Activated T-helper 17 cell treated with anti-CD3 and anti-CD28 coated beads, Interleukin-2, amount 50 U/mL, for 72 hours (primary cell): ENCODE measurements at regions not wholly inside any gene's neighbourhood (a gene's known extent, or its start where the extent isn't known, plus 50 kb on each side); places are given as distances from the start of the nearest gene placed in this dataset.
"Not testable (repeated sequence)": the region's sequence is repeated elsewhere in the genome, so short reads cannot be mapped to it uniquely, and the experiment has no call there.

Source experiments
- ATAC-seq: fragments of 150-1000 bp; cut with Tn5 transposase; replicated peaks from 2 replicates; pipeline ENCODE4 v1.10.0; 2021; ENCODE audit warnings: mild to moderate bottlenecking, moderate library complexity
- H3K27ac Mint-ChIP-seq: one replicate; pipeline ENCODE4 v1.8.0; 2022; ENCODE audit warnings: mixed read lengths
- H3K27me3 Mint-ChIP-seq: one replicate; pipeline ENCODE4 v1.8.0; 2022; ENCODE audit warnings: mixed read lengths
- H3K36me3 Mint-ChIP-seq: one replicate; pipeline ENCODE4 v1.8.0; 2022; ENCODE audit warnings: low read depth, mild to moderate bottlenecking, mixed read lengths
- H3K4me1 Mint-ChIP-seq: one replicate; pipeline ENCODE4 v1.8.0; 2022; ENCODE audit warnings: mixed read lengths
- H3K4me3 Mint-ChIP-seq: one replicate; pipeline ENCODE4 v1.8.0; 2022; ENCODE audit warnings: mild to moderate bottlenecking, mixed read lengths
- H3K9me3 Mint-ChIP-seq: one replicate; pipeline ENCODE4 v1.8.0; 2022; ENCODE audit warnings: mixed read lengths

GRCh38 chr1:187682112-187682511, 853.4 kb downstream of the PLA2G4A start:
- no peak for ATAC-seq
- H3K27me3 Mint-ChIP-seq, result no peaks in the 10 kb centered on the region
- no peak overlapping the region for H3K27ac Mint-ChIP-seq
- no peaks in the 10 kb centered on the region for H3K36me3 Mint-ChIP-seq
- no peaks in the 10 kb centered on the region for H3K4me1 Mint-ChIP-seq
- H3K9me3 Mint-ChIP-seq, result peaks cover 4% of the 10 kb centered on the region
- no peak overlapping the region for H3K4me3 Mint-ChIP-seq

DNA sequence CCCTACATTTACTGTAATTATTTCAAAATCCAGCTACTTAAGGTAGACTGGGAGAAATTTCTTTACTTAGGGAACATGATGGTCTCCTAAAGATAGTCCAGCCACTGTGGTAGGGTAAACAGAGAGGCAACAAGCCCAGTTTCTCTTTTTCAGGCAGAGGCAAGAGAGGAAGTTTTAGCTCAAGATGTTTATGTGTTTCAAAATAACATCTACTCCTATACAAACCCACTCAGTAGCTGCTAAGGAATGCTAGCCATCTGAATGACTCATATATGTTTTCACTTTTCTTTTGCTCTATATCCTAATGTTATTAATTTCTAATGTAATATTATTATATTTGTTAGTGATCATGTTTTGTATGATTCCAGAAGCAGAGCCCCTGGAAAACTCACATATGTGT, 856.6 kb downstream of the PLA2G4A start:
- no peak for ATAC-seq
- no peaks in the 10 kb centered on the region for H3K4me1 Mint-ChIP-seq
- H3K4me3 Mint-ChIP-seq, result no peak overlapping the region
- peaks cover 7% of the 10 kb centered on the region for H3K9me3 Mint-ChIP-seq
- no peak overlapping the region for H3K27ac Mint-ChIP-seq
- H3K36me3 Mint-ChIP-seq, result no peaks in the 10 kb centered on the region
- H3K27me3 Mint-ChIP-seq, result no peaks in the 10 kb centered on the region

DNA sequence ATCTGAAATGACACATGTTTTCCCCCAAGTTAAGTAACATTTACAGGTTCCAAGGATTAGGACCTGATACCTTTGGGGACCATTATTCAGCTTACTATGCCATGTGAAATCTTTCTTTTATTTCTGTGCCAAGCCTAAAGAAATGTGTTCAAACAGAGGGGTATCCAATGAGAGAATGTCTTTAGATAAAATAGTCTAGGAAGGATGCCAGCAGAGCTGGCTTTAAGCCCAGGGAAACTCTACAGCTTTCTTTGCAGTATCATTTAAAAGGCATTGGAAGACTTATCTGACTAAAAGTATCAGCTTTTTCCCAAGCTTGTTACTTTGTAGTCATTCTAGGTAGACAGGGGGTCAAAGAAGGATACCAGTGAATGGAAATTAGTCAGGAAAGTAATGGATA, 860.4 kb downstream of the PLA2G4A start:
- H3K9me3 Mint-ChIP-seq, result peaks cover 7% of the 10 kb centered on the region
- H3K4me1 Mint-ChIP-seq, result no peaks in the 10 kb centered on the region
- no peak overlapping the region for H3K4me3 Mint-ChIP-seq
- no peaks in the 10 kb centered on the region for H3K27me3 Mint-ChIP-seq
- ATAC-seq, result no peak
- H3K36me3 Mint-ChIP-seq, result no peaks in the 10 kb centered on the region
- no peak overlapping the region for H3K27ac Mint-ChIP-seq

- Mint-ChIP-seq H3K27me3 (no peaks in the 10 kb centered on the region), H3K36me3 (no peaks in the 10 kb centered on the region), H3K4me1 (no peaks in the 10 kb centered on the region), H3K9me3 (peaks cover 3% of the 10 kb centered on the region), H3K4me3 (no peak overlapping the region), H3K27ac (no peak overlapping the region)
- peak; percentile 72 for ATAC-seq
These were observed 862.7 kb downstream of the PLA2G4A start for GRCh38 chr1:187691439-187691838.

DNA sequence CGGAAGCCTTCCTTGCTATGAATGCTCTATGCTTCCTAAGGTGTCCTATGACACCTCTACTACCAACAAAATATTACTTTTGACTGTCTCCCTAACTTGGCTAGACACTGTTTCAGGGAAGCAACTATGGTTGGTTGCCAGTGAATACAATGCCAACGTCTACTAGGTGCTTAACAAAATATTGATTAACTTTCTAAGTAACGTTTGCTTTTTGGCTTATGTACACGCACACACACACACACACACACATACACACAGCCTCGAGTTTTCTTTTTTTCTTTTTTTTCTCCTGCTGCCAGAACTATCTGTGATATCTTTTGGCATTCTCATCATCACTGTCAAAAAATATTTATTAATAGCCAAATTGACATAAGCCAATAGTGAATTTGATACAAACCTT, 864.0 kb downstream of the PLA2G4A start:
- Mint-ChIP-seq H3K4me3 (no peak overlapping the region), H3K36me3 (no peaks in the 10 kb centered on the region), H3K27me3 (no peaks in the 10 kb centered on the region), H3K9me3 (peaks cover 3% of the 10 kb centered on the region), H3K4me1 (no peaks in the 10 kb centered on the region), H3K27ac (no peak overlapping the region)
- ATAC-seq, result no peak

GRCh38 chr1:187696073-187696472, 867.3 kb downstream of the PLA2G4A start:
- no peaks in the 10 kb centered on the region for H3K4me1 Mint-ChIP-seq
- no peak for ATAC-seq
- H3K4me3 Mint-ChIP-seq, result no peak overlapping the region
- H3K36me3 Mint-ChIP-seq, result no peaks in the 10 kb centered on the region
- no peaks in the 10 kb centered on the region for H3K9me3 Mint-ChIP-seq
- no peak overlapping the region for H3K27ac Mint-ChIP-seq
- no peaks in the 10 kb centered on the region for H3K27me3 Mint-ChIP-seq

GRCh38 chr1:187703138-187704130, 874.7 kb downstream of the PLA2G4A start:
- ATAC-seq, H3K36me3 Mint-ChIP-seq, H3K27ac Mint-ChIP-seq, H3K9me3 Mint-ChIP-seq, H3K27me3 Mint-ChIP-seq, H3K4me1 Mint-ChIP-seq, H3K4me3 Mint-ChIP-seq: not testable (repeated sequence)

DNA sequence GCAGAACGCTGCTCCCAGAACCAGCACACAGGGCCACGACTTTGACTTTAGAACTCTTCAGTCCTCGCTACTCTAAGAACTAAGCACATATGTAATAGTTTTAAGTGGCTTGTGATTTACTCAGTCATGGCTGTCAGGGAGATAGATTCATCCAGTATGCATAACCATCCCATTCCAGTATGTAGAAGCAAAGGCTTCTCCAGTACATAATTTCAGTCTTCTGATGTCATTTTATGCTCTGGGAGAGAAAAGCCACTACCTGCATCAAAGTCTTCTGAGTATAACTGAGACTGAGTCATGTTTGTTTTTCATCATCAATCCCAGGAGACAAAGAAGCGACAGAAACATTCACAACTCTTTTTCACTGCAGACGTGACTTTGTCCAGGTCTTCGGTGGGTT, 885.7 kb downstream of the PLA2G4A start:
- ATAC-seq, result no peak
- Mint-ChIP-seq H3K4me1 (no peaks in the 10 kb centered on the region), H3K4me3 (no peak overlapping the region), H3K27ac (no peak overlapping the region), H3K36me3 (no peaks in the 10 kb centered on the region), H3K27me3 (no peaks in the 10 kb centered on the region), H3K9me3 (peaks cover 3% of the 10 kb centered on the region)

DNA sequence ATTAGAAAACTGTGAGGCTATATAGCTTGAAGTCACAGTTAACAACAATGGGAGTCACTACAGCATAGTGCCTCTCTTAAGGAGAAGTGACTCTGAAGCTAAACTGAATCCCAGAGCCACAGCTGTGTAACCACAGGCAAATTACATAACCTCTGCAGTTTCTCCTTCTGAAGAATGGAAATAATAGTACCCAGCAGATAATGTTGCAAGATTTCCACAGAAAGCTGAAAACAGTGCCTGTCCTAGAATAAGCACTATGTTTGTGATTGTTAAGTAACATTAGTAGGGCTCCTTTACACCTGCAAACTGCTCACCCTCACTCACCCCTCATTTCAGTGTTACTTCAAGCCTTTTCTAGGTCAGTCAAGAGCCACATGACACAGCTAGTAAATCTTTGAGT, 886.7 kb downstream of the PLA2G4A start:
- ATAC-seq, result no peak
- H3K27ac Mint-ChIP-seq, result no peak overlapping the region
- no peaks in the 10 kb centered on the region for H3K27me3 Mint-ChIP-seq
- peaks cover 3% of the 10 kb centered on the region for H3K9me3 Mint-ChIP-seq
- H3K36me3 Mint-ChIP-seq, result no peaks in the 10 kb centered on the region
- no peak overlapping the region for H3K4me3 Mint-ChIP-seq
- no peaks in the 10 kb centered on the region for H3K4me1 Mint-ChIP-seq

DNA sequence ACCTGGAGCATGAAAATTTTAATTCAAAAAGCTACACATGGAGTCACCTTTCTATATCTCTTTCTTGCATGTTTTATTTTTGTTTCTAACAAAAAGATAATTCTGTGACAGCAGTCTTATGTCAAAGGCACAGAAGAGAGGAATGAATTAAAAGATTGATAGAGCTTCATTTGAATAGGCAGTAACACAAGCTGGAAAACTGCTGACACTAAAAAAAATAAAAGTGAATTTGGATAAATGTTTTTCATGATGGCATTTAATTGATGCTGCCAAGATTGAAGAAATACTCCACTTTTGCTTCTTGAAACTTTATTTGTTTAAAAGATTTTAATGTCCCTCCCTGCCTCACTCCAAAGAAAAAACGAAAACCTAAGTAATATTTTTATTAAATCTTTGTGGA, 887.4 kb downstream of the PLA2G4A start:
- Mint-ChIP-seq H3K4me3 (no peak overlapping the region), H3K4me1 (no peaks in the 10 kb centered on the region), H3K27me3 (no peaks in the 10 kb centered on the region), H3K9me3 (peaks cover 3% of the 10 kb centered on the region), H3K36me3 (no peaks in the 10 kb centered on the region), H3K27ac (no peak overlapping the region)
- ATAC-seq, result no peak

GRCh38 chr1:187718527-187718926, 889.8 kb downstream of the PLA2G4A start:
- H3K27me3 Mint-ChIP-seq, result no peaks in the 10 kb centered on the region
- H3K9me3 Mint-ChIP-seq, result peaks cover 3% of the 10 kb centered on the region
- no peak for ATAC-seq
- H3K4me1 Mint-ChIP-seq, result no peaks in the 10 kb centered on the region
- H3K36me3 Mint-ChIP-seq, result no peaks in the 10 kb centered on the region
- no peak overlapping the region for H3K4me3 Mint-ChIP-seq
- no peak overlapping the region for H3K27ac Mint-ChIP-seq

DNA sequence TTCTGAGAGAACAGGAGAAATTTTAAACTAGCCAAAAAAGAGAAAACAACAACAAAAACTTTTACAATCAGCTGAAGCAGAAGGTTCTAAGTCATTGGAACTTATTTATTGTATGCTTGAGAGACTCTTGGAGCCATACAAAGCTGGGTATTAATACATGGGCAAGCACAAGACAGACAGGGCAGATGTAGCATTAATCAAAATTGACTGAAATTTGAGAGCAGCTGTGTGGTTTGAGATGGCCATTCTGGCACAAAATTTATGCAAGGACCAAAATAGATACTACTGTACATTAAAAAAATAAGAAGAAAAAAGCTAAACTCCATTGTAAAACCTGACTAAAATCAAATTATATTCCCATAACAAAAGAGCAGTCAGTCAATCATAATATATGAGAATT, 892.5 kb downstream of the PLA2G4A start:
- Mint-ChIP-seq H3K4me3 (no peak overlapping the region), H3K27me3 (no peaks in the 10 kb centered on the region), H3K36me3 (no peaks in the 10 kb centered on the region), H3K9me3 (no peaks in the 10 kb centered on the region), H3K27ac (no peak overlapping the region), H3K4me1 (no peaks in the 10 kb centered on the region)
- no peak for ATAC-seq

DNA sequence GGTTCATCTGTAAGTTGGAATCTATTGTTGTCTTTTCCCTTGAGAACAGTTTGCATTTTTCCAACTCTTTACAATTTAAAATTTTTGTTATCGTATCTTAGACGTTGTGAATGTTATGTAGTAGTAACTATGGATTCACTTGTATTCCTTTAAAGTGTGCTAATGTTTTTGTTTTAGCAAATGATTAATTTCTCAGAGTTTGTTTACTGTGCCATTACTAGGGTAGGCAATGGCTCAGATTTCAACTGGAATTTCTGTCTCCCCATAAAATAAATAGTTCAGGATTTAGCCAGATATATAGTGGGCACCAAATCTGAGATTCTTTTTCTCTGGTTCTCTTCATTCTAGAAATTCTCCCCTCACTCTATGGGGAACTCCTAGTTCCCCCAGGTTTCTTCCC, 896.5 kb downstream of the PLA2G4A start:
- no peaks in the 10 kb centered on the region for H3K4me1 Mint-ChIP-seq

DNA sequence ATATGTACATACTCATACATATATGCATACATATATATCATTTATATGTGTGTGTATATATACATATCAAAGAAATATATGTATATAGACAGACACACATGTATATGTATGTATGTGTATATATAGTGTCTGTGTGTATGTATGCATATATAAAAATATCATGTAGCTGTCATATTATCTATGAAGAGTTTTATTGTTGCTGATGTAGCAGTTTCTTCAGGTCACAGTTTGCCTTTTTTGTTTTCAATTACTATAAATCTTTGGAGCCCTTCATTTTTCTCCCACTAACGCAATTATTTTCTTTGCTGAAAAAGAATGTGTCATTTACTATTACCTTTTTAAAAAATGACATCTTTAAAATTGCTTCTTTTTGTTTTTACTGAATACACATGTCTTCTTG, 904.5 kb downstream of the PLA2G4A start:
- no peak for ATAC-seq
- H3K4me1 Mint-ChIP-seq, result no peaks in the 10 kb centered on the region
- no peaks in the 10 kb centered on the region for H3K36me3 Mint-ChIP-seq
- H3K27me3 Mint-ChIP-seq, result no peaks in the 10 kb centered on the region
- peaks cover 7% of the 10 kb centered on the region for H3K9me3 Mint-ChIP-seq
- H3K27ac Mint-ChIP-seq, result no peak overlapping the region
- H3K4me3 Mint-ChIP-seq, result no peak overlapping the region

More for the DNA sequence above, 896.5 kb downstream of the PLA2G4A start:
- Mint-ChIP-seq H3K9me3 (no peaks in the 10 kb centered on the region), H3K27me3 (no peaks in the 10 kb centered on the region), H3K36me3 (no peaks in the 10 kb centered on the region), H3K27ac (no peak overlapping the region), H3K4me3 (no peak overlapping the region)
- ATAC-seq, result no peak

- H3K36me3 Mint-ChIP-seq, result no peaks in the 10 kb centered on the region
- no peak overlapping the region for H3K4me3 Mint-ChIP-seq
- H3K9me3 Mint-ChIP-seq, result peaks cover 7% of the 10 kb centered on the region
- no peaks in the 10 kb centered on the region for H3K4me1 Mint-ChIP-seq
- ATAC-seq, result no peak
- no peak overlapping the region for H3K27ac Mint-ChIP-seq
- no peaks in the 10 kb centered on the region for H3K27me3 Mint-ChIP-seq
These were observed 905.7 kb downstream of the PLA2G4A start for GRCh38 chr1:187734427-187734826.
